ENCODE measurements at regions not wholly inside any gene's neighbourhood (a gene's known extent, or its start where the extent isn't known, plus 50 kb on each side); places are given as distances from the start of the nearest gene placed in this dataset.

DNA sequence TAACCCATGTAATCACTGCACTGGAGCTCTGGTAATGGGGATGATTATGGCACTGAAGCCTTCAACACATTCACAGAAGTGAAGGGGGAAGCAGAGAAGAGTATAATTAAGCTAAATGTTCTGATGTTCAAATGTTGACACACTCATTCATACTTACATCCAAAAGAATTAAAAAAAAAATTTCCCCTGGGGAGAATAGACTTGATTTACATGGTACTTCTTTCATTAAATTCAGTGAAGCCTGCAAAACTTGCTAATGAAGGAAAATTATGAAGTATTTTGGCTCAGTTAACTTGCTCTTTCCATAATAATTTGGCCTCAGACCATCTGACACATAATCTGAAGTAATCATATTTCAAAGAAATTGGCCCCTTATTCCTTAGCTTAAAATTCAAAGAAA lies 428.8 kb downstream of the SH3GL2 start:
- no peak for TF ChIP-seq POLR2A (IDR thresholded peaks at IDR 0.05; ENCODE audit: low read length)
- TF ChIP-seq GATA1 (IDR thresholded peaks at IDR 0.05; ENCODE audit: low read depth, low read length), result no peak

Data from erythroblast (primary cell).